Activated gamma-delta T cell (primary cell): ENCODE measurements at regions not wholly inside any gene's neighbourhood (a gene's known extent, or its start where the extent isn't known, plus 50 kb on each side); places are given as distances from the start of the nearest gene placed in this dataset.

Experiments used
- DNase-seq: peaks from one replicate; lab custom pipeline; 2025; lab: John Stamatoyannopoulos, UW

DNA sequence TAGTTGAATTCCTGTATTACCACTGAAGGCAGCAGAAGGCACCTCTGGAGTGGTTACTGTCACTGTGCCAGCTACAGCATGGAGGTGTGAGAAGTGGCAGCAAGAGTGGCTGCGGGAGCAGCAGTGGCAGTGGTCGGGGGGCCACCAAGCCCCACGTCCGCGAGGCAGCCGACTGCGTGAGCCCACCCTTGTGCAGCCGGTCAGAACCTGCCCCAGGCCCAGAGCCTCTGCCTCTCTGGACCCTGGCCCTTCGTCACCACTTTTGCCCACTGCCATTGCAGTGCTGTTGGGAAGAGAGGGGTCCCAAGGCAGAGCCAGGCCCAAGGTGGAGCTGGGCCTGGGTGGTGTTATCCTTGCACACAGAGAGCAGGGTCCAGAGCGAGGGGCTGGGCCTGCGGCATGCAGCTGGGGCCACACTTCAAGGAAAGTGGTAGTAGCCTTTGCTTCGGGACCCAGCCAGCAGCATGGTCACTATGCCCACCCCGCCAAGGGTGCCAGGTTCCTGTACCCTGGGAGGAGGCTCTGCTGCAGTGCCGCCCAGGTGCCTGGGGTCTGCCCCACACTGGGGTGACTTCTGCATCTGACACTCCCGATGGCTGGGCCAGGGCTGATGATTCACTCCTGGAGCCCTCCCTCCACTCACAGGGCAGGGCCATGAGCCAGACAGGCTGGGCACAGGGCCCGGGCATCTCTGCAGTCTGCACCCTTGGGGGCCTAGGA lies 450.1 kb upstream of the LRATD1 start:
- no peak for DNase-seq

DNA sequence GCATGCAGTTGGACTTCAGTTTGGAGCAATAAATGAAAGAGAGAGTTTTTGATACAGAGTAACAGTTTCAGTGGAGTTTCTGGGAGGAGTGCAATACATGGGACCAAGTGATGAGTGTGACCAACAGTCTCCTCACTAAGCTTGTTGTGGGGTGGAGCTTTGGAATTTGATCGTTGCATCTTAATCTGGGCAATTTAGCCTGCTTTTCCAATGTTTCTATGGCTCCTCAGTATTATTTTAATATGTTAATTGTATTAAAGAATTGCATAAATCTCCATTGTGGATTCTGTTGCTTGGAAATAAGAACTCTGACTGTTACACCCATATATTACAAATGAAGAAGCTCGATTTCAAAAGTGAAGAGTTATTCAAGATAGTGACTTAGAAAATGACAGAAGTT lies 446.6 kb upstream of the LRATD1 start:
- no peak for DNase-seq

DNA sequence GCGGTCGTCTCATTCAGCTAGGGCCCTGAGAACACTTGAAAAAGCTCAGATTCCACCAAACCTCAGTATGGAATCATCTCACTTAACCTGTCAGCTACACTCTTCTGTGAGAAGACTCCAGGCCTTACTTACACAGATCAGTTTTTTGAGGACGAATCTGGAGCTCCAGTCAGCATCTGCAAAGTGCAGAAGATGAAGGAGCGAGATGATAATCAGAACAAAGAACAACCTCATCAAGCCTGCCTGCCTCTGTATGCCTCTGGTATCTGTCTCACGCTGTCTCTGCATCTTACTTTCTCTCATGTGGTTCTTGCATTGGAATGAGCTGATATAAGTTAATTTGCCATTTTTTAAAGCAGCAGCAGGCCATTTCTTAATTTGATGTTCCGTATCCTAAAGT lies 444.1 kb upstream of the LRATD1 start:
- DNase-seq = no peak

DNA sequence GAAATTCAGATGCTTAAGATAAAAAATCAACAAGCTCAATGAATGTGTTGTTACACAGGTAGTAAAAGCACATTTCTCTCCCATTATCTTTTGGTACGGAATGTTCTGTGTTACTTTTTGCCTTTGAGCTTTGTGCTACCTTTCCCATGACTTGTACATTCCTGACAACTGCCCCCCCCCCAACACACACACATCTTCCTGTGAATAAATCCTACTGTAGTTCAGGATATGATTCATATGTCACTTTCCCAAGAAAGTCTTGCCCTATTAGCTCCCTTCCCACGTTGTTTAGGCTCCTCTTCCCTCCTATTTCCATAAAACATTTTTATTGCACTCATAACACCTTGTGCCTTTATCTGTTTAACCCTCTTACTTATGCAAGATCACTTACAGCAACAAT lies 442.6 kb upstream of the LRATD1 start:
- no peak for DNase-seq

DNA sequence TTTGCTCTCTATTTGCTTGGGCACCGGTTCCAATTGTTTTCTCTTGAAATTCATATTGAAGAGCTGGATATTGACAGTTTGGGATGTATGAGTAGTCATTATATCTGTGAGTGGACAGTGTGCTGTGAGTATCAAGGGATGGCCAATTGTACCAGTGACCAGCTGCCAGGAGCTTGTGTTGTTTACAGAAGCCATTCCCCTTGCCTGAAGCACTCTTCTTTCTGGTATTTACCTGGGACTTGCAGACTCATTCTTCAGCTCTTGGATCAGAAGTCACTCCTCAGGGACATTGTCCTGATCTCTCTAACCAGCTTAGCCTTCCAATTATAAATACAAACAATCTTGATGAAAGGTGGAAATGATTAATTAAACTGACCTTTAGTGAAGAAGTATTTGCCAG lies 438.3 kb upstream of the LRATD1 start:
- DNase-seq = no peak

DNA sequence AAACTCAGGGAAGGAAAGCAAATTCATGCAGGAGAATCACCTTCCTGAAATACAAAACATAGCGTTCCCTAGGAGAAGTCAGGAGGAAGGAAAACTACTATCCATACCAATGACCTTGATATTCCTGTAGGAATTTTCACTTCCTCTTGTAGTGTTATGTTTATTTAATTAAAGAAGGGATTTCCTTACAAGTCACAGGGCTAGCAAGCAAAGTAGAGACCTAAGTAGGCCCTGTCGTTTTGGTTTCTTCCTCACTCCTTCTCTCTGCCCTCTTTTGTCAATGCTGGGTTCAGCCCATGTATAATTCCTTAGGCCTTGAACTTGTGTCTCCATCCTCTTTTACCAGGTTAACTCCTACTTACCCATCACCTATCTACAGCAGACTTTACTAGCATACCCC lies 435.2 kb upstream of the LRATD1 start:
- no peak for DNase-seq

DNA sequence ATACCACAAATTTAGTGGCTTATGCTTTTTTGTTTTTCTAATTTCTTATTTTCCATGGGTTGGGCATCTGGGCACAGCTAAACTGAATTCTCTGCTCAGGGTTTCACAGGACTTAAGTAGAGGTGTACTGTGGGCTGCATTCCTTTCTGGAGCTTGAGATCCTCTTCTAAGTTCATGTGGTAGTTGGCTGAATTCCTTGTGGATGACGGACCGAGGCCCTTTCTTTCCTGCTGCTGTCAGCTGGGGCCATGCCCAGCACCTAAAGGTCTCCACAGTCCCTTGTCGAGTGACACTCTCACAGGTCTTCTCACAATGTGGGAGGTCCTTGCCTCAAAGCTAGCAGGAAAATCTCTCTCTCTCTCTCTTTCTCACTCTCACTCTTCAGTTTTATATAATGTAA lies 433.5 kb upstream of the LRATD1 start:
- DNase-seq = no peak

DNA sequence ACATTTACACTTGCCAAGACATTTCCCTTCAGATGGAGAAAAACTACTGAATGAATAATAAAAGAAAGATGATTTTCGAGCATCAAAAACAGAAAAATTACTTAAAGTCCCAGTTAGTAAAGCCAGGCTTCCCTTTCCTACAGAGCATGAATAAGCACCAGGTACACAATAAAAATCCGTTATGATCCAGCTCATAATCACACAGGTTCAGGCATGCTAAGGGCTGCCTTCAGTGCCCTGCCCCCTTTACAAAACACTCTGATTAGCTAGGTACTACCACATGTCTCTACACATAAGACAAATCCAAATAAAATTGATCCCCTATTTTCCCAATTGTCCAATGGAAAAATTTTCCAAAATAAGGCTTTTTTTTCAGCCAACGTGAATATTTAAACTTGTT lies 413.2 kb upstream of the LRATD1 start:
- no peak for DNase-seq

DNA sequence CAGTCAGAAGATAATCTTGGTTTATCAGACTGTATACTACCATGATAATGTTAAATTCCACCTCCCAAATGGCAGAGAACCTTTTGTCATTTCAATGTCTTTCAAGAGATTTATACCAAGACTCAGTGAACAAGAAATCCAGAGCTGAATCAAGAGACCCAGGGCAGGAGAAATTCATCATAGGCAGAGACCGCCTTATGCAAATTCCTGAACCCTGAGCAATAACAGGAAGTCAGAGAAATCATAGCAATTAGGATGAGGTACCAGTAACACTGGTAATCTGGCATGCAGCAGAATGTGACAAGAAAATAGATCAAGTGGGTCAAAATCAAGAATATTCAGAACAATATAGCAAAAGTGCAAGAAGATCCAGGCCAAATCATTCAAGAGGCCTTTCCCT lies 412.4 kb upstream of the LRATD1 start:
- DNase-seq = no peak

DNA sequence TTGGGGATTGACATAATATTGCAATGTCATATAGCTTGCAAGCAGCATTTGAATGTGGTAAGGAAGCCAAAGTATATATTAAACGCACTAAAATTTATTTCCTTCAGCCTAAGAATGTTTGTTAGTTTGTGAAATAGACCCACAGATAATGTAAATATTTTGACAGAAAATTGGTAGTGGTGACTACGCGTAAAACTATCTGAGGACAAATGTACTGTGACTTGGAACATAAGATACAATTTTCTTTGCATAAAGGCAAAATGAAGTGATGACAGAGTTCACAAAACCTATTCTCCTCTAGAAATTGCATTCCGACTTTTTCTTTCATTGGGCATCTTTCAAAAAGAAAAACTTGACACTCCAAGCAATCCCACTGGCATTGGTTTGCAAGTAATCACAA lies 411.1 kb upstream of the LRATD1 start:
- no peak for DNase-seq

DNA sequence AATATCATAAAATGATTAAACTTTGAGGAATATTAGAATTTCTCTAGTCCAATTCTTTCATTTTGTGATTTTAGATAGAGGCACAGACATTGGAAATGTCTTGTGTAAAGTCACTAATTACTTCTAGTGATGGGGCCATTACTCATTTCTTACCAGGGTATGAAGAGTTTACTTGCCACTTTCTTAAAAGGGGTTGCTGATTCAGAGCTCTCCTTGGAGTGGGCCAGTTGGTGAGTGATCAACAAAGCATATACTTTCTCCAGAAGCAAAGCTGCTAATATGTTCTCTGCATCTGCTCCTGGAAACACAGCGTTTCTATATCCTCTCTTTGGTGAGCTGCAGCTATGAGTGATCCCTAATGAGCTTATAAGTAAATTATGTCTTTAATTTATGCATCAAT lies 408.9 kb upstream of the LRATD1 start:
- DNase-seq = no peak

DNA sequence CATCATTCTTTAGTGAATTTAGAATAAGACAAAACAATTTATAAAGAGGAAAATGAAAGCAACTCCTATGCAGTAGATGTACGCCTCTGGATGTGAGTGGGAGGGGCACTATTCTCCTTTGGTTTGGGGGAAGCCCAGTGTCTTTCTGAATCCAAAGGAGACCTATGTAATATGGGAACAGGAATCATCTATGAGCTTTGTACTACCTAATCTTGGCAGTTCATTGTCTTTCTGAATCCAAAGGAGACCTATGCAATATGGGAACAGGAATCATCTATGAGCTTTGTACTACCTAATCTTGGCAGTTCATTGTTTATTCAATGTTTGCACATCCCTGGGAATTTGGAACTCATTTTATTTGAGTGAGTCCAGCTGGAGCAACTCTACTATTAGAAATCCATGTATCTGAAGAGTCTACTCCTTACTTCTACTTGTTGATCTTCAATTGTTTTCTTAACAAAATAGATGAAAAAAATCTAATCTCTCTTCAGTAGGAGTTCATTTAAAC lies 401.1 kb upstream of the LRATD1 start:
- DNase-seq = no peak

DNA sequence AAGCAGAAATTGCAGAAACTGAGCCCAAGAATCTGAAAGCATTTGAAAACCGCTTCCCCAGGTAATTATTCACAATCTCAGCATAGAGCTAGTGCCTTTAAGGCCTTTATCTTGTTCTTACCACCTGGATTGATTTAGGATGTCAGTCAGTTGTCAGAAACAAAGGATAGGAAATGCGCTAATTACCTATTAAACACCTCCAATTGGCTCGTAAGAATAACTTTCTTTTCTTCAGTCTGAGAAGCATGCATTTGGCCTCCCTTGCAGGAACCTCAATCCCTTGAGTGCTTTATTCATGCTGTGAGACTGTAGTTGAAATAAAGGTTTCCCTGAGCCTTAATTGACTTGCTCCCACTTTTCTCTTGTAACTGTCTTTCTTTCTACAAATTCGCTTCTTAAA lies 400.3 kb upstream of the LRATD1 start:
- no peak for DNase-seq

DNA sequence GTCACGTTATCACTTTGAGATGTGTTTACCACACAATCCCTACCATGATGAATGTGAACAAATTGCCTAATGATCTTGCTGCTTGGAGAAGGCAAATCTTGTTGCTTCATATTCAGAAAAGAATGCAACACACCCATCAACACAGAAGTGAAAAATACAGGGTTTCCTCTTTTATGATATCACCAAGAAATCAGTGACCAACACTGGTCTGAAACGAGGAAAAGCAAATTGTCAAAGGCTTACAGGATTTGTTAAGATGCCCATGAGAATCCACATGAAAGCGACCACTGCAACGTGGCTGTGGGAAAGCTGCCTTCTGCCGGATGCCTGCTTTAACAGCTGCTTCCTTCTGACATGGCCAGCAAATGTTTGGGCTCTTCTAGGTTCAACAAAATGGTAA lies 397.6 kb upstream of the LRATD1 start:
- no peak for DNase-seq

DNA sequence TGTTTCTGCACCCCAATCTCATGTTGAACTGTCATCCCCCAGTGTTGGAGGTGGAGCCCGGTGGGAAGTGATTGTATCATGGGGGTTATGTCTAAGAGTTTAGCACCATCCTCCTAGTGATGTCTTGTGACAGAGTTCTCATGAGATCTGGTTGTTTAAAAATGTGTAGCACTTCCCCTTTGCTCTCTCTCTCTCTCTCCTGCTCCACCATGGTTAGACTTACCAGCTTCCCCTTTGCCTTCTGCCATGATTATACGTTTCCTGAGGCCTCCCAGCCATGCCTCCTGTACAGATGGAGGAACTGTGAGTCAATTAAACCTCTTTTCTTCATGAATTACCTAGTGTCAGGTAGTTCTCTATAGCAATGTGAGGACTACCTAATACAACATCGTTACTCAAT lies 396.9 kb upstream of the LRATD1 start:
- no peak for DNase-seq

DNA sequence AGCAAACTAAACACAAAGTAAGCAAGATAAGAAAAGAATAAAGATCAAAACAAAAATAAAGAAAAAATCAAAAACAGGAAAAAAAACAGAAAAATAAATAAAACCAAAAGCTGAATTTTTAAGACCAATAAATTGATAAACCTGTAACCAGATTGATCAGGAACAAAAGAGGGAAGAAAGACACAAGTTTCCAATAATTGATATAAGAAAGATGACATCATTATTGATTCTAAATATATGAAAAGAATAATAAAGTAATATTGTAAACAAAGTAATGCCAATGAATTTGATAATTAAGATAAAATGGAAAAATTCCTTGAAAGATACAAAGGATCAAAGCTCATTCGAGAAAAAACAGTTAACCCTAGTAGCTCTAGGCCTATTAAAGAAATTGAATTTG lies 394.6 kb upstream of the LRATD1 start:
- no peak for DNase-seq

DNA sequence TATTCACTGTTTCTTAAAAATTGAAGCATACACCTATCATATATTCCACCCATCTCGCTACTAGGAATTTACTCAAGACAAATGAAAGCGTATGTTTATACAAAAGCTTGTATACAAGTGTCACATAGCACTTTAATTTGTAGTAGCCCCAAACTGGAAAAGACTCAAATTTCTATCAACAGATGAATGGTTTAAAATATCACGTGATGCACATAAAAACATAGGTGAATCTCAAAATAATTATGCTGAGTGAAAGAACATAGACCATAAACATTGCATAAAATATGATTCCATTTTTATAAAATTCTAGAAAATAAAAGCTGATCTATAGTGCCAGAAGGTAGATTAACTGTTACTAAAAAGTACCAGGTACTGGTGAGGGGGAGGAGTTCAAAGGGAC lies 392.9 kb upstream of the LRATD1 start:
- no peak for DNase-seq

DNA sequence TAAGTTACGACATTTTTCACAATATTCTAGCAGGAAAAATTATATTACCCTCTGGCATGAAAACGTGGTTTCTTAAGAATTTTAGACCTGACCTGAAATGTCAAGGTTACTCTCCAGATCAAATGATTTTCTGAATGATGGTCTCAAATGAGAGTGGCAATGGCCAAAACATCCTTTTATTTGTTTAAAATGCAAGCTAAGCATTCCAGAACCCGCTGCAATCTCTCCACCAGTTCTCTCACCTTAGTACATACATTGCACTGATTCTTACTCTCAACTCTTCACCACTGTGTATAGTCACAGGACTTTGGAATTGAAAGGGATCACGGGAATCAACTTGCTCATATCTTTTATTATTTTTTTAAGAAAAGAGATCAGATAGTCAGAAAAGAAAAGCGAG lies 391.6 kb upstream of the LRATD1 start:
- no peak for DNase-seq

DNA sequence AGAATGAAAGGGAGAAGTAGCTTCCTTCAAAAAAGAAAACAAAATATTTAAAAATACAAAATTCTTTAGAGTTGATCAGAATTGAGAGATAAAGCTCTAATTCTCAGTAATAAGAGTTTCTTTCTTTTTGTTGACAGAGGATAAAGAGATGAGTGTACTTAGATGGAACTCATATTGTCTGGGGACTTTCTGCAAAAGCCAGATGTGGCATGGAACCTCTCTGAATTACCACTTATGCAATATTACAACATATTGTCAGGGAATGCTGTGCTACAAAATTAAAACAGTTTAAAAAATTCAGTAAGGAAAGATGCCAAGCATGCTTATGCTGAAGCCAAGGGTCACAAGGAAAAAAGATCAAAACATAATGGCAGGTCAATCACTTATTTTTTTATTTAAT lies 386.6 kb upstream of the LRATD1 start:
- no peak for DNase-seq

DNA sequence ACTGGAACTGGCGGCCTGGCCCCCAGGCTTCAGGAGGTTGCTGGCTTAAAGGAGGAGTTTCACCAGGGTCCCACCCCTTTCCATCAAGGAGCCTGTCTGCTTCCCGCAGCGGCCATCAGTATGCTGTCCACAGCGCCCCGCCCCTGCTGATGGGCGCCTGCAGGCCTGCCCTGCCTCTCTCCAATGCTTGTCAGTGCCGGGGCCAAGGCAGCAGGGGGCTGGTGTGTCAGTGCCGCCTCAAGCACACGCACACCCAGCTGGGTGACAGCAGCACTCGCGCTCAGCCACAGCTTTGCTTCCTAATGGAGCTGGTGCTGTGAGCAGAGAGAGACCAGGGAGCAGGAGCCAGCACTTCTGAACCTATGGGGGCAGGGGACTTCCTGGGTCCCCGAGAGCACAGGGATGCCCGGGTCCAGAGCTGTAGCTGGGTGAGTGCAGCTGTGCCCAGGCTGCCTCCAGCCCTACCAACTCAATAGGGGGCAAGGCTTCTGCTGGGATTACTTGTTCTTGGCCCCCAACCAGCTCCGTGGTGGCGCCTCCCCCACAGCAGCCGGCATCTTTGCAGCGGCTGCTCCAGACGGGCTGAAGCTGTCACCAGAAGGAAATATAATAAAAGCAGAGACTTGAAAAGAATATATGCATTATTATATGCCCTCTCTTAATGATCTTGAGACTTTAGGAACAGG lies 377.2 kb upstream of the LRATD1 start:
- no peak for DNase-seq

DNA sequence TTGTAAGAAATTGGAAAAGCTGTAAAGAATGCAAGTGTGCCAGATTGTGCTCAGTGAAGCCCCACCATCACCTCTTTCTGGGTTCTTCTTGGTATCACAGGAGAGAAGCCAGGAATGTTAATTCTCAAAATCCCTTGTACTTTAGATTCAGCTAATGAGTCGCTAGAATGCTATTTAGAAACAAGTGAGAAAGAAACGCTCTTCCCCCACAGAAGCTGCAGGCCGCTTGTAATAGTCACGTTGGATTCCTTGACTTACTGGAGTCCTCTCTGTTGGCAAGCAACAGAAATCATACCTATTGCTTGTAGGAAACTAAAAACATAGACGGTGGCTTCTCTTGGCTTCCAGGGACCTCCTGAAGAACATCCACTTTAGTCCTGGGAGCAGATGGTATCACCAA lies 375.6 kb upstream of the LRATD1 start:
- no peak for DNase-seq

DNA sequence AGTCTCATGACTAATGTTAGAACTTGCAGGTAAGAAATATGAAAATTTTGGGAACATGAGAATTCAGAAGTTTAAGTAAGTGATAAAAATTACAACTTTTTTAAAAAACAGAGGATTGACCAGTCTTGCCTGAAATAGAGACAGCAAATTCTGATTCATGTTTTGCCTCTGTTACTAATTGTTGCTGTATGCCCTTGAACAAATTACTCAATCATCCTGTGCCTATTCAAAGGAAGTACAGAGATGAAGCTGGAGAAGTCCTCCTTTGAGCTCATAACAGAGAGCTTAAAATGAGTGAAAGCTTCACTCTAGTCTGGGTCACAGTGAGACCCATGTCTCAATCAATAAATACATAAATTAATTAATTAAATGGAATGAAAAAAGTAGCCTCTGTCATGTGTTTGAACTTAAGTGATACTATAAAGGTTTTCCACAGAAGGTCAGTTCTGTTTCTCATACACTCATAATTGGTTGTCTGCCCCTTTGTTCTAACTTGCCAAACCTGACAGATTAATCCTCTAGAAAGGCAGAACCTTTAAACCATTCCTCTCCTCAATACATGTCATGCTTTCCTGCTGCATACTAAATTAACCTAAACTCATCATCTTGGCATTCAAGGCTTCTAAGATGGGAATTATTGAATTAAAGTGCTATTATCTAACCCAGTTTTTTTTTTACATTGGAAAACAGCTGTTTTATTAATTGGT lies 374.6 kb upstream of the LRATD1 start:
- DNase-seq = no peak

DNA sequence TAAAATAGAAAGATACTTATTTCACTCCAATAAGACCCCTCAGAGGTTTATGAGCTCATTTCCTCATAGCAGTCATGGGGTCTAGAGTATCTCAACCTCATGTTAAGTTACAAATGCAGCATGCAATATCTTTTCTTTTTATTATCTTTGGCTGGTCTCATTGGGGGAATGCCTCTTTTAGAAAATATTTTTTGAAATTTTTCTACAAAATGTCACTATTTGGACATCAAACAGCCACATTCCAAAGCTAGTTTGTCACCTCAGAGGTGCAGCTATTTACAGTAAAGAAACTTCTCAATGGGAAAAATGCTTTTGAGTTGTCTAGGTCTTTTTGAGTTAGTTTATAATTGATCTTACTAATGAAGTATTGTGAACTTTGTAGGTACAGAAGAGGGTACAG lies 370.7 kb upstream of the LRATD1 start:
- DNase-seq = no peak
